SK-N-SH (cell line): ENCODE measurements at regions not wholly inside any gene's neighbourhood (a gene's known extent, or its start where the extent isn't known, plus 50 kb on each side); places are given as distances from the start of the nearest gene placed in this dataset.

ENCODE experiments used
- CTCF ChIP-seq: fragments of 200-600 bp; sonication (generic); IDR thresholded peaks from 2 replicates; pipeline ENCODE4 v1.6.1; 2017; ENCODE audit warnings: antibody characterized with exemption, mild to moderate bottlenecking, moderate library complexity
- EP300 ChIP-seq, 2 experiments: IDR thresholded peaks; 2 replicates each; pipeline versions ENCODE4 v1.4.0 to v1.6.1; 2012; ENCODE audit warnings: borderline replicate concordance in 1 of 2, low read depth in 1 of 2, low read length in 1 of 2
- EZH2phosphoT487 ChIP-seq: fragments of 200-600 bp; sonication (generic); IDR thresholded peaks from 2 replicates; pipeline ENCODE4 v1.6.1; 2017; ENCODE audit warnings: low read depth, mixed run types, mild to moderate bottlenecking, antibody characterized with exemption, moderate library complexity, borderline replicate concordance
- GABPA ChIP-seq: IDR thresholded peaks from 2 replicates; pipeline ENCODE4 v1.4.0; 2012; ENCODE audit warnings: low read depth, mild to moderate bottlenecking
- MEF2A ChIP-seq: IDR thresholded peaks from 2 replicates; pipeline ENCODE4 v1.4.0; 2012; ENCODE audit warnings: low read depth, borderline replicate concordance
- NFIC ChIP-seq: IDR thresholded peaks from 2 replicates; pipeline ENCODE4 v1.4.0; 2012; ENCODE audit warnings: borderline replicate concordance
- POLR2AphosphoS5 ChIP-seq: IDR thresholded peaks from 2 replicates; pipeline ENCODE4 v1.6.1; 2012; ENCODE audit warnings: low read depth, low read length
- TCF12 ChIP-seq: IDR thresholded peaks from 2 replicates; pipeline ENCODE4 v1.4.0; 2012
- YY1 ChIP-seq: IDR thresholded peaks from 2 replicates; pipeline ENCODE4 v1.4.0; 2012; ENCODE audit warnings: low read depth, mild to moderate bottlenecking
- TF ChIP-seq, protein P1 (sequence below): fragments of 150-350 bp; IDR thresholded peaks from 2 replicates; pipeline ENCODE4 v1.6.1; 2017; ENCODE audit warnings: antibody characterized with exemption, low read length, low read depth, borderline replicate concordance
- TF ChIP-seq, protein P2 (sequence below): IDR thresholded peaks from 2 replicates; pipeline ENCODE4 v1.6.1; 2012; ENCODE audit warnings: mild to moderate bottlenecking, low read depth, low read length, moderate library complexity
- TF ChIP-seq, protein P3 (sequence below): IDR thresholded peaks from 2 replicates; pipeline ENCODE4 v1.4.0; 2012; ENCODE audit warnings: low read depth, borderline replicate concordance

DNA sequence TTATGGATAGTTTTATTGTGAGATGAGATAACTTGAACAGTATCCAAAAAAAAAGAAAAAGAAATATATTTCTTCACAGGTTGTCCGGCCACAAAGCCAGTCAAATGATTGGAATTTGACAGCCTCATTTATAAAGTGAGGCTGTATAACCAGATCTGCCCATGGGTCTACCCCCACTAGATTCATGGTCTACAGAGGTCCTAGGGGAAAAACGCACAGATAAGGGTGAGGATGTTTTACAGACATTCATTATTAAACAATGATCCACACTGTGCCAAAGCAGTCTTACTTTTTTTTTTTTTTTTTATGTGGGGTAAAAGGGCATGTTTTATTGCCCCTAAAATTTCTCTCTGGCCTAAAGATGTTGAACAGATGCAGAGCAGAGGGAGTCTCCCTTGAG, 1503.0 kb upstream of the CDH8 start:
- TF ChIP-seq POLR2AphosphoS5 (no peak), CTCF (no peak), EP300 (IDR thresholded peaks at IDR 0.05; ENCODE audit: borderline replicate concordance in 1 of 2, low read depth in 1 of 2, low read length in 1 of 2) (no peak), NFIC (no peak), GABPA (no peak), YY1 (no peak), EZH2phosphoT487 (no peak), MEF2A (no peak), TCF12 (no peak)
- TF ChIP-seq, protein P1, sequence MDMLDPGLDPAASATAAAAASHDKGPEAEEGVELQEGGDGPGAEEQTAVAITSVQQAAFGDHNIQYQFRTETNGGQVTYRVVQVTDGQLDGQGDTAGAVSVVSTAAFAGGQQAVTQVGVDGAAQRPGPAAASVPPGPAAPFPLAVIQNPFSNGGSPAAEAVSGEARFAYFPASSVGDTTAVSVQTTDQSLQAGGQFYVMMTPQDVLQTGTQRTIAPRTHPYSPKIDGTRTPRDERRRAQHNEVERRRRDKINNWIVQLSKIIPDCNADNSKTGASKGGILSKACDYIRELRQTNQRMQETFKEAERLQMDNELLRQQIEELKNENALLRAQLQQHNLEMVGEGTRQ = no peak
- TF ChIP-seq, protein P2, sequence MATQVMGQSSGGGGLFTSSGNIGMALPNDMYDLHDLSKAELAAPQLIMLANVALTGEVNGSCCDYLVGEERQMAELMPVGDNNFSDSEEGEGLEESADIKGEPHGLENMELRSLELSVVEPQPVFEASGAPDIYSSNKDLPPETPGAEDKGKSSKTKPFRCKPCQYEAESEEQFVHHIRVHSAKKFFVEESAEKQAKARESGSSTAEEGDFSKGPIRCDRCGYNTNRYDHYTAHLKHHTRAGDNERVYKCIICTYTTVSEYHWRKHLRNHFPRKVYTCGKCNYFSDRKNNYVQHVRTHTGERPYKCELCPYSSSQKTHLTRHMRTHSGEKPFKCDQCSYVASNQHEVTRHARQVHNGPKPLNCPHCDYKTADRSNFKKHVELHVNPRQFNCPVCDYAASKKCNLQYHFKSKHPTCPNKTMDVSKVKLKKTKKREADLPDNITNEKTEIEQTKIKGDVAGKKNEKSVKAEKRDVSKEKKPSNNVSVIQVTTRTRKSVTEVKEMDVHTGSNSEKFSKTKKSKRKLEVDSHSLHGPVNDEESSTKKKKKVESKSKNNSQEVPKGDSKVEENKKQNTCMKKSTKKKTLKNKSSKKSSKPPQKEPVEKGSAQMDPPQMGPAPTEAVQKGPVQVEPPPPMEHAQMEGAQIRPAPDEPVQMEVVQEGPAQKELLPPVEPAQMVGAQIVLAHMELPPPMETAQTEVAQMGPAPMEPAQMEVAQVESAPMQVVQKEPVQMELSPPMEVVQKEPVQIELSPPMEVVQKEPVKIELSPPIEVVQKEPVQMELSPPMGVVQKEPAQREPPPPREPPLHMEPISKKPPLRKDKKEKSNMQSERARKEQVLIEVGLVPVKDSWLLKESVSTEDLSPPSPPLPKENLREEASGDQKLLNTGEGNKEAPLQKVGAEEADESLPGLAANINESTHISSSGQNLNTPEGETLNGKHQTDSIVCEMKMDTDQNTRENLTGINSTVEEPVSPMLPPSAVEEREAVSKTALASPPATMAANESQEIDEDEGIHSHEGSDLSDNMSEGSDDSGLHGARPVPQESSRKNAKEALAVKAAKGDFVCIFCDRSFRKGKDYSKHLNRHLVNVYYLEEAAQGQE = no peak
- TF ChIP-seq, protein P3, sequence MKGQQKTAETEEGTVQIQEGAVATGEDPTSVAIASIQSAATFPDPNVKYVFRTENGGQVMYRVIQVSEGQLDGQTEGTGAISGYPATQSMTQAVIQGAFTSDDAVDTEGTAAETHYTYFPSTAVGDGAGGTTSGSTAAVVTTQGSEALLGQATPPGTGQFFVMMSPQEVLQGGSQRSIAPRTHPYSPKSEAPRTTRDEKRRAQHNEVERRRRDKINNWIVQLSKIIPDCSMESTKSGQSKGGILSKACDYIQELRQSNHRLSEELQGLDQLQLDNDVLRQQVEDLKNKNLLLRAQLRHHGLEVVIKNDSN = no peak
